SK-N-MC (cell line): ENCODE measurements at regions not wholly inside any gene's neighbourhood (a gene's known extent, or its start where the extent isn't known, plus 50 kb on each side); places are given as distances from the start of the nearest gene placed in this dataset.

Experiments used
- EZH2 ChIP-seq: fragments of 200-600 bp; sonication (generic); IDR thresholded peaks from one replicate; pipeline ENCODE4 v1.6.1; 2017; ENCODE audit warnings: antibody characterized with exemption
- FOXP2 ChIP-seq: optimal IDR thresholded peaks from 2 replicates; pipeline ENCODE3; 2011; ENCODE audit warnings: mild to moderate bottlenecking, moderate library complexity; ENCODE audit not compliant: insufficient read depth; ENCODE audit errors: extremely low read length, control extremely low read depth
- POLR2AphosphoS5 ChIP-seq: IDR thresholded peaks from 2 replicates; pipeline ENCODE4 v1.6.1; 2012; ENCODE audit warnings: mild to moderate bottlenecking, low read depth, low read length, borderline replicate concordance

DNA sequence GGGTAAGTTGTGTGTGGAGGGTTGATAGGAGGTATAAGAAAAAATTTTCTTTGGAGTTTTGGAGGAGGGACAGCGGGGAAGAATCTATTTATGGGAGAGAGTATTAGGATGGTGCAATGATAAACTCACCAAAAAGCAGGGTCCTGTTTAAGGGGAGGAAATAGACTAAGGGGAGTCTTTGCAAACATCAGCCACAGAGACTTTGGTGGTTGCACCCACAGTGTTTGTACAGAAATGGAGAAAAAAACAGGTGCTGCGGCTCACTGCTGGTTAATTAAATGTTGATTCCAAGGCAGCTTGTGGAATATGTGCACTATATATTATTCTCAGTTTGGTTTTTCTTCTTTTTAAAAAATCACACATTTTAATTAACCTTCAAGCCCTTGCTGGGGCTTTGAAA is 182.1 kb downstream of the NECTIN3 start:
- no peak for TF ChIP-seq EZH2
- TF ChIP-seq FOXP2, result no peak
- no peak for TF ChIP-seq POLR2AphosphoS5
